ENCODE measurements at regions not wholly inside any gene's neighbourhood (a gene's known extent, or its start where the extent isn't known, plus 50 kb on each side); places are given as distances from the start of the nearest gene placed in this dataset.

DNA sequence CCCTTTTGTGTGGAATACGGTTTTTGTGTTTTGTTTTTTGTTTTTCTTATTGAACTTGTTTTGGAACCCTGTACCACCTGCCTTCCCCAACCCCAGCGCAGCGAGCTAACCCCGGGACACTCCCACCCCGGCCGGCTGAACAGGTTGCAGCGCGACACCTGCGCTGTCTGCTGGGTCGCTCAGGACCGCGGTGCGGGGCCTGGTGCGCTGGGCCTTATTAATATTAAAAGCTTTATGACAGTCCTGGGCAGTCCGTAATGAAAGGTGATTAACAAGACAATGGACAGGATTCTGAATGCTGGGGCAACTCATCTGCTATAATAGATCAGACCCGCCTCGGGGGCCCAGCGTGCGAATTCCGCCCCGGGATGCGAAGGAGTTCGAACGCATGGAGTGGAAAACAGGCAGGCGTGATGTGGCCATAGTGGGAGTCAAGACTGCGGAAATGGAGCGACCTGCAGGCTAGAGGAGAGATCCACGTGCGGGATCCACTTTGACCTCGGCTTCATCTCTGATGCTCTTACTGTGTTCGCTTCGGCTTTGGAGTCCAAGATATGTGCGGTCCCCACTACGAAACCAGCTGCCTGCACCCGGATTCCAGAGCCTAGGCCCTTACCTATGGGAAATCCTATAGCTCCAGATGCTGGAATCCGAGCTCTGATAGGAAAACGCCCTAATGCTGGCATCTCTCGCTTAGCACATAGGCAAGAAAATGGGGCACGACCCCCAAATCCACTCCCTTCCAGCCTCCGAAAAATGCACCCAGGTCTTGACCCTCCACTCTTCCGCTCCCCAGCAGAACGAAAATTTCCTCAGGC is 69.0 kb upstream of the TMEM33 start:
- in situ Hi-C loops (cut with MboI; ENCODE audit: low pct_unique_long_range_greater_than_20kb, low sequenced_read_pairs): no loop called here
- DNase-seq: no peak

DNA sequence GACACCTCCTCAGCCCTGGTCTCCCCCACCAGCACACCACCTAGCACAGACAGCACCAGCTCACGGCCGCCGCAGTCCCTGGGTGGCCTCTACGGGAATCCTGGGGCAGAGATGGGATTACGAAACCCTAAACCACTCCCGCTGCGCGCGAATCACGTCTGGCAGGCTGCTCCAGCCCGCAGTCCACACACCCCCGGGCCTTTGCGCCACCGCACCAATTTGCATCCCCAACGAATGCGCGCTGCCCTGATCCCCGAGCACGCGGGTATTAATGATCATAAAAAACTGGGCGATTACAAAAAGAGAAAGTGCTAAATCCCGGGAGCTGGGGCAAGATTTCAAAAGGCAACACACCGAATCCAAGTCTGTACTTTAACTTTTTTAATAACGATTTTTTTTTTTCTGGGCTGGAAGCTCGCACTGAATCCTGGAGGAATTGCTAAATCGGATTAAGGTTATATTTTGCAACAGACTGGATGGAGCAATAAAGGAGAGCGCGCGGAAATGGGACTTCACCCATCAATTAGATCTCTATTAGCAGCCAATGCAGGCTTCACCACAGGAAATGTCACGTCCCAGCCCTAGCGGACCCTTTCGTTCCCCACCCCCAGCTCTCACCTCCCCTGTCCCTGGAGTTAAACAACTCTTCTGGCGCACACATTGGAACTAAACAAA is 69.8 kb upstream of the TMEM33 start:
- DNase-seq: no peak
- in situ Hi-C loops (cut with MboI; ENCODE audit: low pct_unique_long_range_greater_than_20kb, low sequenced_read_pairs): no loop called here

DNA sequence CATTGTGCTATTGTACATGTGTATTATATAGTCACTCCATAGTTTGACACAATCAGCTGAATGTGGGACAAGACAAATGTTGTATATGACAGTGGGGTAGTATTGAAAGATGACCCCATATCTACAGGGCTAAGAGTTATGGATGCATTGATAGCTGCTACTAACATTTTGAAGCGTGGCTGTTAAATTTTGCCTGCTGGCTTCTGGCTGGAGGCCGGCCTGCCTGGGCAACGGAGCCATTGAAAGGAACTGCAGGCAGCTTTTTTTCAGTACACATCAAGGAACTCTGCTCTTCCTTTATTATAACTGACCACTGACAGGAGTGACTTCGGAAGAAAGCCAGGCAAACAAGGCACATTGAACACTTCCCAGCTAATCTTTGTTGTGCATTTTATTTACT is 76.1 kb upstream of the TMEM33 start:
- in situ Hi-C loops (cut with MboI; ENCODE audit: low pct_unique_long_range_greater_than_20kb, low sequenced_read_pairs): no loop called here
- no peak for DNase-seq

DNA sequence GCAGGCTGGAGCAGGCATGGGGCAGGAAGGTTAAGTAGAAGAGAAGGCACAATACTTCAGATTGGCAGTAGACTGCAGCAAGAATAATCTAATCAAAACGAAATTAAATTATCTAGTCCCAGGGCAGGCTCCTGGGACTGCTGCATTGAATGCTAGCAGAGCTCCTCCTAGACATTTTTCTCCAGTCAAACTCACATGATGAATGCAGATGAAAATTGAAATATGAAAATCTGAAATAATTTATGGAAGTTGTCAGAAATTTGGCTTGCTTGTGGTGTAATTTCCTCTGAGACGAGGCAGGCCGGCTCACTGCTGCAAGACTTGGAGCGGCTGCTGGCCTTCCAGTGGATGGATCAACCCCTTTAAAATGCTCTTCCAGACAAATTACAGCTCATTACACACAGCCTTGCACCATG is 78.0 kb upstream of the TMEM33 start:
- in situ Hi-C loops (cut with MboI; ENCODE audit: low pct_unique_long_range_greater_than_20kb, low sequenced_read_pairs): no loop called here
- DNase-seq: no peak

DNA sequence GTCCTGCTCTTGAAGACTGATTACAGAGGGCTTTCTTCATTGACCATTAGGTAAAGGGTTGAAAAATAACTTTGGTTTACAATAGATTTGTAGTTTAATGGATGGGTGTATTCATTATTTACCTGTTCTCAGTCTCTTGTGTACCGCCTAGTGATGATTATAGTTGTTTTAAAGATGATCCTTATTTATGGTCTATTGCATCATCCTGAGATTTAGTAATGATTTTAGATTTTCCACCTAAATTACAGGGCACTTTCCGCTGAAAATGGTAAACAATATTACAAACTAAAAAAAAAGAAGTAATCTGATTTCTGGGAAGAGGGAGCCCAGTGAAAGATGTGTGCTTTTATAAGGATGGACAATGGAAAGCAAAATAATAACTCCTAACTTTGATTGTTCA is 78.4 kb upstream of the TMEM33 start:
- in situ Hi-C loops (cut with MboI; ENCODE audit: low pct_unique_long_range_greater_than_20kb, low sequenced_read_pairs): no loop called here
- no peak for DNase-seq

DNA sequence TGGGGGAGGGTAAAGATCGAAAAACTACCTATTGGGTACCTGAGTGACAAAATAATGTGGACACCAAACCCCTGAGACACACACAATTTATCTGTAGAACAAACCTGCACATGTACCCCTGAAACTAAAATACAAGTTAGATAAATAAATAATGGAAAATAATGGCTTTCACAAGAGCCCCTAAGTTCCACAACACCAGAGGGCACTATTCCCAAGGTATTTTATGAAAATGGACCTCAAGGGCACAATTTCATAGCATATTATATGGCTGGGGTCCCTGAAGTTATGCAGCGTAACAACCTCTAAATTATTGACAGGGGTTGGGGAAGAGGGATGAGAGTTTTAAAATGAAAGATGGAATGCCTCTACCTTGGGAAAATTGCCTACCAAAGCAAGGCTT is 81.3 kb upstream of the TMEM33 start:
- no peak for DNase-seq
- in situ Hi-C loops (cut with MboI; ENCODE audit: low pct_unique_long_range_greater_than_20kb, low sequenced_read_pairs): no loop called here

DNA sequence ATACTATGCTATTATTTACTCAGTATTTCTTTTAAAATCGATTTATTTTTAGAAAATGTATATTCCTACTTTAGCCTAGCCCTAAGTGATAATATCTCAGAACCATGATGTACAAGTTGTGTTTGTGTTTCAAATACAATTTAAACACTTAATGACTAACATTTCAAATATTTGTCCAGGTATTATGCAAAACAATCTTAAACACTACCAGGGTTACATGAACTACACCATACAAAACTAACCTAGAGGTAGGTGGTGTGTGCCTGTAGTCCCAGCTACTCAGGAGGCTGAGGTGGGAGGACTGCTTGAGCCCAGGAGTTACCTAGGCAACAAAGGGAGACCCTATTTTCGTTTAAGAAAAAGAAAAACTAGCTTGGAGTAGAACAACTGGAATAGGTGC is 83.0 kb upstream of the TMEM33 start:
- no peak for DNase-seq
- in situ Hi-C loops (cut with MboI; ENCODE audit: low pct_unique_long_range_greater_than_20kb, low sequenced_read_pairs): no loop called here

DNA sequence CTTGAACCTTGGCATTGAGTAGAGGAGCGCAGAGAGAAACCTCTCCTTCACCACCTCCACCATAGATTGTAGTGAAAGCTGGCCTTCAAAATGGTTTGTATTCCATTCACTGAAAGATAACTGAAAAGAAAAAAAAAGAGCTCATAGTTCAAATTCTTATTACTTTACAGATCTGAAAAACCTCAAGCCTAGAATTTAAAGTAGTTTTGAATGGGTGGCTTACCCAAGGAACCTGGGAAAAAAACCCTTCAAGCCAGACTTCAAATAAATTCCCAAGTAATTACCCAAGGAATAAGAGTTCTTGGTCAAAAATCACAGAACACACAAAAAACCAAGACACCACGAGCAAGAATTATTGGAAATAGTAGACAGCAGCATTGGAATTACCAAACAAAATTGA is 83.6 kb upstream of the TMEM33 start:
- DNase-seq: no peak
- in situ Hi-C loops (cut with MboI; ENCODE audit: low pct_unique_long_range_greater_than_20kb, low sequenced_read_pairs): no loop called here

DNA sequence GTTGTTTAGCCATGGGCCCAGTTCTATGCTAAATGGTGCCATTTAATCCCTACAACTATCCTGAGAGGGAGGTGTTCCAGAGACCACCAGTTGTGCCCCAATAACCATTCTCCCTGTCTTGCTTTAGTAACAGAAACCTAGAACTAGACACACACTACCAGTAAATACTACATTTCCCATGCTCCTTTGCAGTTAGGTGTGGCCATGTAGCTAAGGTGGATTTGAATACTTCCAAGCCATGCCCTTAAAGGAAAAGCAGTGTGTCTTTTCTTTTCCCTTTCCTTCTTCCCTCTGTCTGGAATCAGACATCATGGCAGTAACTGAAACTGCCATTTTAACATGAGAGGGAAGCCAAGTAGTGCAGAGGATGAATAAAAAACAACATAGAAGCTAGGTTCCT is 90.9 kb upstream of the TMEM33 start:
- DNase-seq: no peak

DNA sequence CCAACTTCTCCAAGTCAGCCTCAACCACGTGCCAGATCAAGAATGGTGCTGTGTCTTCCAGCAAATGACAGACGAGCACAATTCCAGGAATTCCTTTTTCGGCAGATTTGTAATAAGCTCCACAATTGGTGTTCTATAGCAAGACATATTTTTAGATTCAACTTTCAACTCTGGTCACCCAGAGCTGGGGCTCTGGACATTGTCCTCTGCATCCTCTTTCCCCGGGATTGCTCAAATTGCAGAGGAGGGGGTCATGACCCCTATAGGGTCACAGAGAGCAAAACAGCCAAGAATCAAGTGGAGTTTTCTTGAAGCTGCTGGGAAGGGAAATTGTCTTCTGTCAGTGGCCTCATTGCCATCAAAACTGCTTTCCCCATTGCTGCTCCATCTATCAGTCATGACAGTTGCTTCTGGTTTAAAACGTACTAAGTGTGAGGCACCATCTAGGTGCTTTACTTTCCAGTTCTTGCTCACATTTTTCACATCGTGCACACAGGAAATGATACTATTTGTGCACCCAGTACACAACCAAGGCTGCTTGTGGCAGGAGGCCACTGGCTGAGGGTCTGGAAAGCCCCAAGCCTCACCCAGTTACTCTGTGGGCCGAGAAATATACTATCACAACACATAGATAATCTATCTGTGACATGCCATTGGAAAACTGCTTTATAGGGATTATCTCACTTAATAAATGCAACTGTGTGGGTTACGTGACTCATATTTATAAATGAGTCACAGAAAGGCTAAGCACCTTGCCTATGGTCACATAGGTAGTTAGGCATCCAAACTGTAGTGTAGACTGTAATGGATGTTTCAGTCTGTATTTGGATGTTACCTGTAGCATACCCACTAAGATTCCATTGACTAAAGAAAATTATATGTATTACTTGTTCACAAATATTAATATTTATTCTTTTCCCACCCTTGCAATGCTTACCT is 91.7 kb upstream of the PHOX2B start:
- in situ Hi-C loops (cut with MboI; ENCODE audit: low pct_unique_long_range_greater_than_20kb, low sequenced_read_pairs): no loop called here
- no peak for DNase-seq

More for the DNA sequence above, 90.9 kb upstream of the TMEM33 start:
- in situ Hi-C loops (cut with MboI; ENCODE audit: low pct_unique_long_range_greater_than_20kb, low sequenced_read_pairs): no loop called here

DNA sequence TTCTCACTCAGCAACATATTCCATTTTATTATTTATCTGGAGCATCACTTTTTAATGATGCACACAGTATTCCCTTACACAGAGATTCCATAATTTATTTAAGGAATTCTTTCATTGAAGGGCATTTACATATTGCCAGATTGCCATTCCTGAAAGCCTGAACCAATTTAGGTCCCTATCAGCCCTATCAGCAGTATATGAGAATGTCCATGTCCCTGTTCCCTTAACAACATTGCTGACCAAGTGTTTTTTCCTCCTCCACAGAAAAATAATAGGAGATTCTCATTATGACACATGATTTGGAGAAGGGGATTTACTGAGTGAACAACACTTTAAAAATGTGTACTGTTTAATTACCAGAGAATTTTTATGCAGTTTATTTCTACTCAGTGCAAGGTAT is 90.1 kb upstream of the PHOX2B start:
- in situ Hi-C loops (cut with MboI; ENCODE audit: low pct_unique_long_range_greater_than_20kb, low sequenced_read_pairs): no loop called here
- DNase-seq: no peak

DNA sequence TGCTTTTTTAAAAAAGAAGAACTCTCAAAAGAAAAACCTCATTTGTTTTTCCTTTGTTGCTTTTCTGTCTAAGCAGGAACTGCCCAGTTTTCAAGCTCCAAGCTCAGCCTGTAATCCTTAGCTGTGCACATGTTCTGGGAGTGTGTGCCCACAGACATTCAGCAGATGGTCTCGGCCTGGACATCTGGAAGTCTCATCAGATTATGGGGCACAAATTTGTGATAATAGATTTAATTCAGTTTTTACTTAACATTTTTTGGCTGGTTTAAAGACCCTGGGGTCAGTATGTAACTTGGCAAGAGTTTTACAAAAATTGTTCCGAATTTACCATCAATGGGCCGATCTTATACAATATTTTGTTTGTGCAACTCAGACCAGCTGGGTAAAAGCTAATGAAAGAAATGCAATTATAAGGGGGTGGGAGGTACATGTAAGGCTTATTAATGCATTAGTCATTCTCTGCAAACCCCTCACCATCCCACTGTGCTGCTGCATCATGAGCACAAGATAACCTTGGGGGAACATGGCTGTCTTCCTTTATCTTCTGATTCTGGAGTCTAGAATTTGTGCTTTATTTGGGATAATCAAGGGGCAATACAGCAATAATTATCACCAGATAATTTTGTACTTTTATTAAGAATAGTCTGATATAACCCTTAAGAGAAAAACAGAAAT is 86.9 kb upstream of the PHOX2B start:
- in situ Hi-C loops (cut with MboI; ENCODE audit: low pct_unique_long_range_greater_than_20kb, low sequenced_read_pairs): no loop called here
- DNase-seq: no peak

DNA sequence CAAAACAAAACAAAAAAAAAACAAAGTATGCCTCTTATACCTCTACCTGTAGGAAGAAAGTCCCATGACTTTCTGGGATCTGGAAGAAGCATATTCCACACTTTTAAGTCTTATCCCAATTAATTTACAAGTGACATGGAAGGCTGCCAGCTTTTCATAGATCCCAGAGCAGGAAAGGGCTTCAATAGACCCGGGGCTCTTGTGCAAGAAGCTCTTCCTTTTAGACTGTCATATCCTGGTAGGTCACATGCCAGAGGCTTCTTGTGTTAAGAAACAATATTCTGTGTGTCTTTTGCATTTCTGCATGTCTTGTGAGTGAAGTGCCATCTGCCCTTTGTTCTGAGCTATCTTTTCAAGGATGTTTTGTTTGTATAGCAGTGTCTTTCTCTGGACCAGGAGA is 84.4 kb upstream of the PHOX2B start:
- in situ Hi-C loops (cut with MboI; ENCODE audit: low pct_unique_long_range_greater_than_20kb, low sequenced_read_pairs): no loop called here
- no peak for DNase-seq

DNA sequence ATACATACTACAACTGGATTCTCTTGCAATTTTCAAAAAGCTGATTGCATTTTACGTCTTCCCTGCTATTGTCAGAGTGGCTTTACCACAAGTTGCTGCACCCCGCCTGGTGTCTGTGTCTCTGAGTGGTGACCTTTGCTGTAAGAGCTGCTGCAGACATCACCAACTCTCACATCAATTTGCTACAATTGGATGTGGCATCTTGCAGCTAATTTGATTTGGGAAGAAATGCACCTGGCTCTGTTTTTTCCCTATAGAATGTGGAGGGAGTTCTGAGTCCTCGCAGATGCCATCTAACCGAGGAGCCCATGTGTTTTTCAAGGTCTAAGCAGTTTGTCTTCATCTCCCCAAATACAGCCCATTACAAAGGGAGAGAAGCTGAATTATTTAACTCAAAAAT is 73.8 kb upstream of the PHOX2B start:
- in situ Hi-C loops (cut with MboI; ENCODE audit: low pct_unique_long_range_greater_than_20kb, low sequenced_read_pairs): no loop called here

DNA sequence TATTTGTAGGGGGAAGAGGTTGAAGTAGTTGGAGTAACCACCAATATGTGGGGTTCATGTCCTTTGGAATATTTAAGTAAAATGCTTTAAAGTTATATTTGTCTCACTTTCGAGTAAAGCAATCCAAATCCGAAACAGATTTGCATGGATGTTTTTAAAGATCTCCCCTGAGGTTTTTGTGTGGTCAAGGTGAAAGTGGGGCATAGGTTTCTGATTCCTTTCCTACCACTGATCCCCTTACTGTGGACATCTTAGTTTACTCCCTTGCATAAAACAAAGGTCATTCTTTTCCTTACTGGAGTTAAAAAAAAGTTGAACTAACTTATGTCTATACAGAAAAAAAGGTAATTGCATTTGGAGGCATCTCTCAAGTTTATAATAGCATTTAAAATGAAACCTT is 71.9 kb upstream of the PHOX2B start:
- no peak for DNase-seq
- in situ Hi-C loops (cut with MboI; ENCODE audit: low pct_unique_long_range_greater_than_20kb, low sequenced_read_pairs): no loop called here

More for the DNA sequence above, 73.8 kb upstream of the PHOX2B start:
- no peak for DNase-seq

DNA sequence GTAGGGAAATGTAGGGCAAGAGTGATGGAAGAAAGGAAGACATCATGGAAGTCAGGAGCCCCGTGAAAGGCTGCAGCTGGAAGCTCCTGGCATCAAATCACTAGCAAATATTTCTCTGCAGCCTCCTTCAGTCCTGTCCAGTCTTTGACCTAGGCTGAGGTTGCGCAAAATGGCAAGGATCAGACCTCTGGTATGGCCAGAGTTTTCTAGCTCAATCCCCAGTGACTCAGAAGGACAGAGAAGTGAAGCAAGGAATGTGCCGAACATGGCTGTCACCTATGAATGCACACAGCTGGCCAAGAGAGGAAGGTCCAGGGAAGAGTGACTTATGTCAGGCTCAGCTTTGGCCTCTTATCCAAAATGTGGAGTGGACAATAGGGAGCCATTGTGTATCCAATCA is 71.1 kb upstream of the PHOX2B start:
- in situ Hi-C loops (cut with MboI; ENCODE audit: low pct_unique_long_range_greater_than_20kb, low sequenced_read_pairs): no loop called here
- no peak for DNase-seq

DNA sequence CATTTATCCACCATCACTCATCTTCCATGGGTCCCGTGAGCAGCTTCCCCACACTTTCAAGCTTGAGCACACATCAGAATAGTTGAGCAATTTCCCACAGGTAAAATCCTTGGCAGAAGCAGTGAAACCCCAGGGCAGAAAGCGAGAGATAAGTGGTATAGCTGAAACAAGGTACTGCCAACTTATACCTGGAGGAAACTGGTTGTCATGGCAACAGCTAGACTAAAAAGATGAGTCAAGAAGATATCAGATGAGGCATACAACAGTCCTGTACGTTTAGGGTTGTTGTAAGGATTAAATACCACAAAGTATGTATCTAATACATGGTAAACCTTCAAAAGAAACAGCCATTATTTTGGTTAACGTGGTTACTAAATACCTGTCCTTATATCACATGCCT is 66.9 kb upstream of the PHOX2B start:
- no peak for DNase-seq
- in situ Hi-C loops (cut with MboI; ENCODE audit: low pct_unique_long_range_greater_than_20kb, low sequenced_read_pairs): no loop called here

DNA sequence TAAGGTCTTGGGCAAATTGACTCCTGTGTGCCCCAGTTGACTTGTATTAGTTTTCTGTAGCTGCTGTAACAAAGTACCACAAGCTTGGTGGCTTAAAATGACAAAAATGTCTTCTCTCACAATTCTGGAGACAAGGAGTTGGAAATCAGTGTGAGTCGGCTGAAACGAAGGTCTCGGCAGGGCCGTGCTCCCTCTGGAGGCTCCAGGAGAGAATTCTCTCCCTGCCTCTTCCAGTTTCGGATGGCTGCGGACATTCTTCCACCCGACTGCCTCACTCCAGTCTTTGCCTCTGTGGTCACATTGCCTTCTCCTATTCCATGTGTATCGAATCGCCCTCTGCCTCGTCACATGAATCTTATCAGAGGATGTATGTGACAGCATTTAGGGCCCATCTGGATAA is 66.0 kb upstream of the PHOX2B start:
- DNase-seq: no peak
- in situ Hi-C loops (cut with MboI; ENCODE audit: low pct_unique_long_range_greater_than_20kb, low sequenced_read_pairs): no loop called here

DNA sequence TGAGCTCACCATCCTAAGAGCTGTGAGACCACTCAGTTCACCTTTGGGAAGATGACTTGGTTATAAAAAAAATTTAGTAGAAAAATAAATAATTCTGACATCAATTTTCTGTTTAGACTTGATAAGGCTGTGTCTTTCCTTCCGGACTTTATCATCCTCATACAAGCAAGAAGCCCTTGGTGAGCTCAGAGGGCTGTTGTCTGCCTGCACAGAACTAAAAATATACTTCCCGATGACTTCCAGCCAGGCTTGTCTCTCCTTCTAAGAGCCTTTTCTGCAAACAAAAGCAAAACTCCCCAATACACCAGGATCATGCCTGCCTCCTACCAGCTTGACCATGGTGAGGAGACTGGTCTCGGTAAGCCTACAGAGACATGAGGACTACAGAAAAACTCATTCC is 58.3 kb upstream of the PHOX2B start:
- no peak for DNase-seq
- in situ Hi-C loops (cut with MboI; ENCODE audit: low pct_unique_long_range_greater_than_20kb, low sequenced_read_pairs): no loop called here

Data from KBM-7 (cell line).